ENCODE measurements at regions not wholly inside any gene's neighbourhood (a gene's known extent, or its start where the extent isn't known, plus 50 kb on each side); places are given as distances from the start of the nearest gene placed in this dataset.
A peak's percentile ranks its signal among the peaks of the same experiment; 100 is the strongest.

- intact Hi-C loops (cut with micrococcal nuclease; ENCODE audit: unreplicated experiment), result loop anchor here (1.0 kb wide), 5 partner anchors 27 to 623 kb away; no protein-coding TSS in a partner anchor
- CTCF ChIA-PET, result no interaction called here
Measured at GRCh38 chr1:200306944-200307754, 102.7 kb downstream of the ZNF281 start.

GRCh38 chr1:200305806-200306205 lies 104.0 kb downstream of the ZNF281 start:
- CTCF ChIA-PET, result no interaction called here
- no peaks in the 10 kb centered on the region for H3K9me3 ChIP-seq
- intact Hi-C loops (cut with micrococcal nuclease; ENCODE audit: unreplicated experiment), result no loop called here
- DNase-seq, result no peak
- H3K4me3 ChIP-seq (ENCODE audit: low read depth, low read length), result no peak overlapping the region
- H3K36me3 ChIP-seq (ENCODE audit: control insufficient read depth, insufficient read depth, low read length), result no peaks in the 10 kb centered on the region
- H3K36me3 Mint-ChIP-seq (ENCODE audit: insufficient read depth, unreplicated experiment), result no peaks in the 10 kb centered on the region
- no TSS peak for BruUV-seq (replicated peaks)
- no peak overlapping the region for H3K4me3 Mint-ChIP-seq (ENCODE audit: unreplicated experiment)
- H3K27ac Mint-ChIP-seq (ENCODE audit: unreplicated experiment), result no peak overlapping the region
- POLR2A ChIA-PET, result no interaction called here
- H3K27me3 Mint-ChIP-seq (ENCODE audit: insufficient read depth, unreplicated experiment), result no peaks in the 10 kb centered on the region
- no peak for TF ChIP-seq CTCF (IDR thresholded peaks at IDR 0.05; ENCODE audit: insufficient read depth in 1 of 2, low read depth in 1 of 2, low read length in 1 of 2, severe bottlenecking in 1 of 2, unreplicated experiment in 1 of 2)
- H3K27me3 ChIP-seq (replicated peaks; ENCODE audit: control insufficient read depth, insufficient read depth, low read length), result no peaks in the 10 kb centered on the region
- H3K9me3 Mint-ChIP-seq (ENCODE audit: unreplicated experiment), result no peaks in the 10 kb centered on the region
- no peaks in the 10 kb centered on the region for H3K4me1 ChIP-seq
- H3K4me1 Mint-ChIP-seq (ENCODE audit: low read depth, unreplicated experiment), result no peaks in the 10 kb centered on the region

More at GRCh38 chr1:200306944-200307754, 102.7 kb downstream of the ZNF281 start:
- no peaks in the 10 kb centered on the region for H3K27me3 ChIP-seq (replicated peaks; ENCODE audit: control insufficient read depth, insufficient read depth, low read length)
- Mint-ChIP-seq H3K27me3 (ENCODE audit: insufficient read depth, unreplicated experiment) (no peaks in the 10 kb centered on the region), H3K4me3 (ENCODE audit: unreplicated experiment) (no peak overlapping the region), H3K4me1 (ENCODE audit: low read depth, unreplicated experiment) (no peaks in the 10 kb centered on the region), H3K9me3 (ENCODE audit: unreplicated experiment) (no peaks in the 10 kb centered on the region), H3K27ac (ENCODE audit: unreplicated experiment) (no peak overlapping the region), H3K36me3 (ENCODE audit: insufficient read depth, unreplicated experiment) (no peaks in the 10 kb centered on the region)
- TF ChIP-seq CTCF (IDR thresholded peaks at IDR 0.05; ENCODE audit: insufficient read depth in 1 of 2, low read depth in 1 of 2, low read length in 1 of 2, severe bottlenecking in 1 of 2, unreplicated experiment in 1 of 2), result peak; percentile 77 to 83
- H3K4me3 ChIP-seq (ENCODE audit: low read depth, low read length), result no peak overlapping the region
- POLR2A ChIA-PET, result no interaction called here
- H3K9me3 ChIP-seq, result no peaks in the 10 kb centered on the region
- DNase-seq, result peak in 1 of 2 experiments; percentile 47
- no peaks in the 10 kb centered on the region for H3K4me1 ChIP-seq
- BruUV-seq (replicated peaks), result no TSS peak
- H3K36me3 ChIP-seq (ENCODE audit: control insufficient read depth, insufficient read depth, low read length), result no peaks in the 10 kb centered on the region

GRCh38 chr1:200304171-200304570 lies 105.7 kb downstream of the ZNF281 start:
- Mint-ChIP-seq H3K9me3 (ENCODE audit: unreplicated experiment) (no peaks in the 10 kb centered on the region), H3K4me3 (ENCODE audit: unreplicated experiment) (no peak overlapping the region), H3K4me1 (ENCODE audit: low read depth, unreplicated experiment) (peaks cover 7% of the 10 kb centered on the region), H3K27me3 (ENCODE audit: insufficient read depth, unreplicated experiment) (no peaks in the 10 kb centered on the region), H3K36me3 (ENCODE audit: insufficient read depth, unreplicated experiment) (no peaks in the 10 kb centered on the region), H3K27ac (ENCODE audit: unreplicated experiment) (no peak overlapping the region)
- intact Hi-C loops (cut with micrococcal nuclease; ENCODE audit: unreplicated experiment), result no loop called here
- ChIA-PET POLR2A (interaction anchor here (0.6 kb wide), 1 partner anchor 106 kb away, joined by 3 read pairs; the partner anchor contains the start of gene ZNF281), CTCF (no interaction called here)
- no peaks in the 10 kb centered on the region for H3K9me3 ChIP-seq
- H3K4me3 ChIP-seq (ENCODE audit: low read depth, low read length), result no peak overlapping the region
- no peak for DNase-seq
- H3K36me3 ChIP-seq (ENCODE audit: control insufficient read depth, insufficient read depth, low read length), result no peaks in the 10 kb centered on the region
- no peaks in the 10 kb centered on the region for H3K4me1 ChIP-seq
- no TSS peak for BruUV-seq (replicated peaks)
- no peak for TF ChIP-seq CTCF (IDR thresholded peaks at IDR 0.05; ENCODE audit: insufficient read depth in 1 of 2, low read depth in 1 of 2, low read length in 1 of 2, severe bottlenecking in 1 of 2, unreplicated experiment in 1 of 2)
- H3K27me3 ChIP-seq (replicated peaks; ENCODE audit: control insufficient read depth, insufficient read depth, low read length), result no peaks in the 10 kb centered on the region
